Chondrocyte (in vitro differentiated cells): ENCODE measurements at regions not wholly inside any gene's neighbourhood (a gene's known extent, or its start where the extent isn't known, plus 50 kb on each side); places are given as distances from the start of the nearest gene placed in this dataset.

Experiments
- DNase-seq: peaks from one replicate; pipeline ENCODE4 v3.0.0; 2021; ENCODE audit warnings: mixed read lengths, low spot score
- H3K27ac Mint-ChIP-seq: one replicate; pipeline ENCODE4 v1.8.0; 2021; ENCODE audit warnings: mild to moderate bottlenecking, moderate library complexity, mixed read lengths; ENCODE audit not compliant: unreplicated experiment
- H3K27me3 Mint-ChIP-seq: 2 replicates; pipeline ENCODE4 v1.8.0; 2021; ENCODE audit warnings: low read depth, mixed read lengths
- H3K36me3 Mint-ChIP-seq: 2 replicates; pipeline ENCODE4 v1.8.0; 2021; ENCODE audit warnings: low read depth, mixed read lengths
- H3K4me1 Mint-ChIP-seq: 2 replicates; pipeline ENCODE4 v1.8.0; 2021; ENCODE audit warnings: low read depth, mild to moderate bottlenecking, mixed read lengths
- H3K4me3 Mint-ChIP-seq: one replicate; pipeline ENCODE4 v1.8.0; 2021; ENCODE audit warnings: mild to moderate bottlenecking, moderate library complexity, mixed read lengths; ENCODE audit not compliant: unreplicated experiment
- H3K9me3 Mint-ChIP-seq: 2 replicates; pipeline ENCODE4 v1.8.0; 2021; ENCODE audit warnings: low read depth, mixed read lengths
- CTCF ChIP-seq: fragments of 200-600 bp; sonication (generic); IDR thresholded peaks from 2 replicates; pipeline ENCODE4 v1.5.0; 2021; ENCODE audit warnings: antibody characterized with exemption, mild to moderate bottlenecking, moderate library complexity

- DNase-seq, result no peak
- Mint-ChIP-seq H3K4me3 (no peak overlapping the region), H3K36me3 (no peaks in the 10 kb centered on the region), H3K4me1 (peaks cover 15% of the 10 kb centered on the region), H3K9me3 (peaks cover 5% of the 10 kb centered on the region), H3K27me3 (peaks cover 8% of the 10 kb centered on the region), H3K27ac (no peak overlapping the region)
- no peak for TF ChIP-seq CTCF
Observed at GRCh38 chr4:165768281-165768680, 104.8 kb upstream of the TLL1 start.

DNA sequence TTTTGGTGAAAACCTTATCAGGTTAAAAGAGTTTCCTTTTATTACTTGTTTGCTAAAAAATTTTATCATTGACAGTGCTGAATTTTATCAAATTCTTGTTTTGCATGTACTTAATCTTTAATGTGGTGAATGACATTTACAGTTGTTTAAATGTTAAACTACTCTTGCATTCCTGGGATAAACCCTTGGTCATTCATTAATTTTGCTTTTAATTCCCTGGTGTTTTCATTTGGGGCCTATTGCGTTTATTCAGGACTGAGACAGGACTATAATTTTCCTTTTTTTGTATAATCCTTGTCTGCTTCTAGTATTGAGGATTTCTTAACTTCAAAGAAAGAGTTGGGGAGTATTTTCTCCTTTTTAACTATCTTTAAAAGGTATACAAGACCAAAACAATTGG is 98.7 kb upstream of the TLL1 start:
- Mint-ChIP-seq H3K9me3 (peaks cover 13% of the 10 kb centered on the region), H3K27ac (peak overlapping the region; percentile 17), H3K4me3 (no peak overlapping the region), H3K36me3 (peaks cover 5% of the 10 kb centered on the region), H3K4me1 (no peaks in the 10 kb centered on the region), H3K27me3 (no peaks in the 10 kb centered on the region)
- DNase-seq, result no peak
- no peak for TF ChIP-seq CTCF

DNA sequence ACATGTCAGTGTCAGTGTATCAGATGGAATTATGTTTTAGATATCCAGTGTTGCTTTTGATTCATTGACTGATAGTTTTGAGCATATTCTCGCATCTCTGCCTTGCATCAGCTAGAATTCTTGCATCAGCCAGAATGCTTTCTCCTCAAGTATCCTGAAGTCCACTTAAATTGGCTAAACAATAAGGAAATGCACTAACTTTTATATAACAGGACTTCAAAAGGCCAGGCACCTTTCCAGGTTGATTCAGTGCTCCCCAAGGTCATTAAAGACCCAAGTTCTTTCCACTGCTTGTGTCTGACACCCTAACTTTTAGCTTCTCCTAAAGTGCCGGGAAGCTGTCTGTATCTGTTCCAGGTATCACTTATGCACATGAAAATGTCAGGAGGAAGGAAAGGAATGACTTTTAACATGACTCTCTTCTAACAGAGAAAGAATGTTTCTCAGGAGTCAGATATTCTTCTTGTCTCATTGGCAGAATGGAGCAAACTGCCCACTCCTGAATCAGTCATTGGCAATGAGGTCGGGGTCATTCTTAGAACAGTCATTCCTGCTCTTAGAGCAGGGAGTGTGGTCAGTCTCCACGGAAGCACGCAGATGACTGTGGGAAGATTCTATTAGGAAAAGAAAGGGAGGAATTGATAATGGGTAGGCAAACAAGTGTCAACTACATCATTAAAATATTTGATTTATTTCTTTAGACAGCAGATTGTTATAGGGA is 92.9 kb upstream of the TLL1 start:
- H3K27ac Mint-ChIP-seq, result no peak overlapping the region
- no peak for DNase-seq
- TF ChIP-seq CTCF, result no peak
- H3K27me3 Mint-ChIP-seq, result peaks cover 5% of the 10 kb centered on the region
- no peak overlapping the region for H3K4me3 Mint-ChIP-seq
- H3K9me3 Mint-ChIP-seq, result peaks cover 8% of the 10 kb centered on the region
- peaks cover 17% of the 10 kb centered on the region for H3K4me1 Mint-ChIP-seq
- H3K36me3 Mint-ChIP-seq, result peaks cover 5% of the 10 kb centered on the region

GRCh38 chr4:165780735-165781134 is 92.3 kb upstream of the TLL1 start:
- Mint-ChIP-seq H3K36me3 (peaks cover 5% of the 10 kb centered on the region), H3K4me3 (no peak overlapping the region)

GRCh38 chr4:165782623-165783022 is 90.4 kb upstream of the TLL1 start:
- Mint-ChIP-seq H3K27me3 (peaks cover 5% of the 10 kb centered on the region), H3K27ac (no peak overlapping the region), H3K4me1 (peaks cover 30% of the 10 kb centered on the region), H3K4me3 (no peak overlapping the region), H3K36me3 (no peaks in the 10 kb centered on the region), H3K9me3 (peaks cover under 1% of the 10 kb centered on the region)
- no peak for DNase-seq
- TF ChIP-seq CTCF, result no peak

More at GRCh38 chr4:165780735-165781134, 92.3 kb upstream of the TLL1 start:
- Mint-ChIP-seq H3K9me3 (peaks cover 8% of the 10 kb centered on the region), H3K4me1 (peaks cover 24% of the 10 kb centered on the region), H3K27ac (no peak overlapping the region), H3K27me3 (peaks cover 5% of the 10 kb centered on the region)
- TF ChIP-seq CTCF, result no peak
- no peak for DNase-seq
